Activated effector memory CD4-positive, alpha-beta T cell treated with Interleukin-2 at 50 U/mL for 16 hours (primary cell): ENCODE measurements at regions not wholly inside any gene's neighbourhood (a gene's known extent, or its start where the extent isn't known, plus 50 kb on each side); places are given as distances from the start of the nearest gene placed in this dataset.
"Not testable (repeated sequence)": the region's sequence is repeated elsewhere in the genome, so short reads cannot be mapped to it uniquely, and the experiment has no call there.

ENCODE experiments used
- DNase-seq: peaks from one replicate; pipeline ENCODE4 v3.0.0-alpha.2; 2020

DNA sequence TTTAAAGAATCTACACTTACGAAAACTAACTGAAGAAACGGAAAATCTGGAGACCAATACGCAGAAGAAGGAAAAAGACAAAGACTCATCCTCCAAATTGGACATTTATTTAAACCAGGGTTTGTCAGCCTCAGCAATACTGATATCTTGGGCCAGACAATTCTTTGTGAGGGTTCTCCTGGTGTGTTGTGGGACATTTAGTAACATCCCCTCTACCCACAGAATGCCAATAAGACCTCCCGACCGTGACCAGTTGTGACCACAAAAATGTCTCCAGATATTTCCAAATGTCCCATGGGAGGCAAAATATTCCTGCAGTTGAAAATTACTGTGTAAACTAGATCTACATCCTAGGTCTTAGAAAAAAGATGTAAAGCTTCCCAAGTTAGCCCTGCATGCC, 50.3 kb upstream of the ZSCAN2 start:
- not testable (repeated sequence) for DNase-seq
